ENCODE measurements at regions not wholly inside any gene's neighbourhood (a gene's known extent, or its start where the extent isn't known, plus 50 kb on each side); places are given as distances from the start of the nearest gene placed in this dataset.

DNA sequence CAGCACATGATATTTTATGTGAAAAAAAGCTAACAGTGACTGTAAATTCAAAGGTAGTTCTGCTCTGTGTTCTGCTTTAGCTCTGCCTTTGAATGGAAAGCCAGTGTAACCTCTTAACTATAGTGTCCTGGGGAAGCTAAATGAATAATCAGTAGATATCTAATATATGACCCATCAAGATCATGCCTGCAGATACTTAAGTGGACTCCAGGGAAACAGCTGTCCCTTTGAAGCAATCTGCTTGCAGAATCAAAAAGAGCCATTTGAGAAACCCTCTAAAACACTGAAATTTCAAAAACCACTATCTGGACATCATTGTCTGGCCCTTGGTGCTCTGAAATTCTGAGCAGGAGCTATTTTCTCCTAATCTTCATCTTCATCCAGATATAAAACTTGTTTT lies 104.2 kb upstream of the ADGRL4 start:
- in situ Hi-C loops (cut with MboI) = no loop called here
- Histone ChIP-seq H3K9ac (no peak overlapping the region), H3K36me3 (ENCODE audit: low read depth) (no peaks in the 10 kb centered on the region), H3K4me2 (ENCODE audit: unreplicated experiment) (no peak overlapping the region), H2AFZ (no peak overlapping the region), H3K27me3 (replicated peaks; ENCODE audit: insufficient read depth) (no peaks in the 10 kb centered on the region), H3K27ac (no peak overlapping the region), H3K4me1 (ENCODE audit: insufficient read depth) (no peaks in the 10 kb centered on the region), H3K9me3 (ENCODE audit: low read depth) (no peaks in the 10 kb centered on the region), H3F3A (ENCODE audit: insufficient read depth) (peaks cover 3% of the 10 kb centered on the region; the same call in 1 of the 2 replicates), H4K20me1 (ENCODE audit: insufficient read depth) (no peaks in the 10 kb centered on the region), H3K4me3 (no peak overlapping the region), H3K79me2 (ENCODE audit: insufficient read depth) (no peaks in the 10 kb centered on the region), H3K9me2 (ENCODE audit: insufficient read depth) (no peaks in the 10 kb centered on the region; the same call in 1 of the 2 replicates)
- DNase-seq = no peak
- TF ChIP-seq EZH2phosphoT487 (IDR thresholded peaks at IDR 0.05; ENCODE audit: insufficient read depth, low read depth) (no peak), EZH2 (IDR thresholded peaks at IDR 0.05; ENCODE audit: insufficient read depth, poor library complexity, severe bottlenecking) (no peak)

DNA sequence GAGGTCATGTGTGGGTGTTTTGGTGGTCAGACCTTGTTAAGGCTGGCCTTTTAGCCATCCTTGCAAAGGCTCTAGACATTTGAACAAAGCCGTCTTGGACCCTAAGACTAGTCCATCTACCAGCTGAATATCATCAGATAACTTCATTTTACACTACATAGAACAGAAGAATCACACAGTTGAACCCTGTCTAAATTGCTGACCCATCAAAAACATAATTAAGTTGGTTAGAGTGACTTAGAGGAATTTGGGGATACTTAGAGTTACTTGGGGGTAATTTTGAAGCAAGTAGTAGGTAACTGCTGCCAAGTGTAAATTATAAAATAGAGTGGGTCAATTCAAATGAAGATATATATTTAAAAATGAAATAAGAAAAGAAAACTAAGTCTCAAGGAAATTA lies 102.9 kb upstream of the ADGRL4 start:
- Histone ChIP-seq H3K4me3 (no peak overlapping the region), H3K9me2 (ENCODE audit: insufficient read depth) (no peaks in the 10 kb centered on the region; the same call in 1 of the 2 replicates), H2AFZ (no peak overlapping the region), H3K4me1 (ENCODE audit: insufficient read depth) (0 out of 2 replicates have a peak, but pooled peaks cover 2% of the 10 kb centered on the region), H3K27ac (no peak overlapping the region), H3K27me3 (replicated peaks; ENCODE audit: insufficient read depth) (no peaks in the 10 kb centered on the region), H3F3A (ENCODE audit: insufficient read depth) (peaks cover 12% of the 10 kb centered on the region; the same call in 1 of the 2 replicates), H3K4me2 (ENCODE audit: unreplicated experiment) (no peak overlapping the region), H3K79me2 (ENCODE audit: insufficient read depth) (no peaks in the 10 kb centered on the region), H3K9me3 (ENCODE audit: low read depth) (no peaks in the 10 kb centered on the region), H3K9ac (no peak overlapping the region), H3K36me3 (ENCODE audit: low read depth) (no peaks in the 10 kb centered on the region), H4K20me1 (ENCODE audit: insufficient read depth) (no peaks in the 10 kb centered on the region)
- in situ Hi-C loops (cut with MboI) = no loop called here
- no peak for DNase-seq
- no peak for TF ChIP-seq EZH2phosphoT487 (IDR thresholded peaks at IDR 0.05; ENCODE audit: insufficient read depth, low read depth)
- TF ChIP-seq EZH2 (IDR thresholded peaks at IDR 0.05; ENCODE audit: insufficient read depth, poor library complexity, severe bottlenecking) = no peak
- 33 to 37% methylated on average over 1 of the region's 1 CpG for whole genome bisulfite sequencing, 2 experiments (ENCODE audit: low coverage in 1 of 2, low lambda C conversion rate in 2 of 2, missing lambda C conversion rate in 2 of 2)

- Histone ChIP-seq H3K27ac (no peak overlapping the region), H3K9me2 (ENCODE audit: insufficient read depth) (no peaks in the 10 kb centered on the region; the same call in 1 of the 2 replicates), H3K36me3 (ENCODE audit: low read depth) (no peaks in the 10 kb centered on the region), H3K4me3 (no peak overlapping the region), H3K79me2 (ENCODE audit: insufficient read depth) (no peaks in the 10 kb centered on the region), H3K4me2 (ENCODE audit: unreplicated experiment) (no peak overlapping the region), H3K9me3 (ENCODE audit: low read depth) (no peaks in the 10 kb centered on the region), H3K4me1 (ENCODE audit: insufficient read depth) (0 out of 2 replicates have a peak, but pooled peaks cover 6% of the 10 kb centered on the region), H3F3A (ENCODE audit: insufficient read depth) (peaks cover 12% of the 10 kb centered on the region; the same call in 1 of the 2 replicates), H4K20me1 (ENCODE audit: insufficient read depth) (no peaks in the 10 kb centered on the region), H3K27me3 (replicated peaks; ENCODE audit: insufficient read depth) (no peaks in the 10 kb centered on the region), H3K9ac (no peak overlapping the region), H2AFZ (0 out of 2 replicates have a peak overlapping the region, but pooled peaks have one; percentile 46)
- 33 to 35% methylated on average over 2 of the region's 2 CpGs for WGBS, 2 experiments (ENCODE audit: low coverage in 1 of 2, low lambda C conversion rate in 2 of 2, missing lambda C conversion rate in 2 of 2)
- peak; percentile 50 for DNase-seq
- no peak for TF ChIP-seq EZH2phosphoT487 (IDR thresholded peaks at IDR 0.05; ENCODE audit: insufficient read depth, low read depth)
- TF ChIP-seq EZH2 (IDR thresholded peaks at IDR 0.05; ENCODE audit: insufficient read depth, poor library complexity, severe bottlenecking) = no peak
- in situ Hi-C loops (cut with MboI) = no loop called here
Observed at GRCh38 chr1:79105500-79105899, 99.0 kb upstream of the ADGRL4 start.

DNA sequence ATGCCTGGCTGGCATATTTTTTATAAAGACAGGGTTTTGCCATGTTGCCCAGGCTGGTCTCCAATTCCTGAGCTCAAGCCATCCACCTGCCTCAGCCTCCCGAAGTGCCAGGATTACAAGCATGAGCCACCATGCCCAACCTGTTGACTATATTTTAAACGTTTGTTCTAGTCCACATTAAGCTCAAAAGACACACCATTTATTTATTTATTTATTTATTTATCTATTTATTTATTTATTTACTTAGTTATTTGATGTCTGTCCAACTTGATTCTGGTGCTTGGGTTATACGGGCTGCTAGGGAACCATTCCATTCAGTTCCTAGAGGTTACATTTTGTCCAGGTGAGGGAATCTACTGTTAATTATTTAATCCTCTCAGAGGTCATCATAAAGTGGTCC lies 98.1 kb upstream of the ADGRL4 start:
- in situ Hi-C loops (cut with MboI) = no loop called here

More for the DNA sequence above, 98.1 kb upstream of the ADGRL4 start:
- no peak overlapping the region for H2AFZ ChIP-seq
- no peak overlapping the region for H3K4me2 ChIP-seq (ENCODE audit: unreplicated experiment)
- no peaks in the 10 kb centered on the region for H3K36me3 ChIP-seq (ENCODE audit: low read depth)
- no peak overlapping the region for H3K9ac ChIP-seq
- H3K27ac ChIP-seq = no peak overlapping the region
- no peak overlapping the region for H3K4me3 ChIP-seq
- DNase-seq = no peak
- no peaks in the 10 kb centered on the region for H3K27me3 ChIP-seq (replicated peaks; ENCODE audit: insufficient read depth)
- no peak for TF ChIP-seq EZH2 (IDR thresholded peaks at IDR 0.05; ENCODE audit: insufficient read depth, poor library complexity, severe bottlenecking)
- TF ChIP-seq EZH2phosphoT487 (IDR thresholded peaks at IDR 0.05; ENCODE audit: insufficient read depth, low read depth) = no peak
- no peaks in the 10 kb centered on the region for H3K9me3 ChIP-seq (ENCODE audit: low read depth)
- no peaks in the 10 kb centered on the region; the same call in 1 of the 2 replicates for H3K9me2 ChIP-seq (ENCODE audit: insufficient read depth)
- 37 to 48% methylated on average over 3 of the region's 3 CpGs for WGBS, 2 experiments (ENCODE audit: low coverage in 1 of 2, low lambda C conversion rate in 2 of 2, missing lambda C conversion rate in 2 of 2)
- peaks cover 12% of the 10 kb centered on the region; the same call in 1 of the 2 replicates for H3F3A ChIP-seq (ENCODE audit: insufficient read depth)
- 0 out of 2 replicates have a peak, but pooled peaks cover 8% of the 10 kb centered on the region for H3K4me1 ChIP-seq (ENCODE audit: insufficient read depth)
- no peaks in the 10 kb centered on the region for H4K20me1 ChIP-seq (ENCODE audit: insufficient read depth)
- H3K79me2 ChIP-seq (ENCODE audit: insufficient read depth) = no peaks in the 10 kb centered on the region

All from GM23248 (cell line).